ENCODE measurements at regions not wholly inside any gene's neighbourhood (a gene's known extent, or its start where the extent isn't known, plus 50 kb on each side); places are given as distances from the start of the nearest gene placed in this dataset.

DNA sequence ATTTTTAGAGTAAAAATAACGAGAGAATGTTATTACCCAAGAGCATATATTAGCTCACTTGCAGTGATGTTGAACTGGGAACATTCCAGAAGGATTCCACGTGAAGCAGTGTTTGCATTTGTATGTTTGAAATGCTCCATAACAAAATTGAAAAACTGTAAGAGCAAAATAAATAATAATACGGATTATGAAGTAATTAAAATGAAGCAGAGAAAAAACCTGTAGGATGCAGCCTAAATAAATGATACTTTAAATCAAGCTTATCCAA lies 203.3 kb downstream of the BAMBI start:
- intact Hi-C loops (cut with DNase I) = no loop called here
- no peak overlapping the region for H3K4me3 ChIP-seq
- peaks cover 0 to 11% (median 4%) of the 10 kb centered on the region in 3 donors for H3K4me1 ChIP-seq
- 65 to 78% methylated on average over 3 of the region's 3 CpGs for WGBS, 2 donors
- no peak for DNase-seq
- H3K36me3 ChIP-seq = no peaks in the 10 kb centered on the region
- H3K27me3 ChIP-seq = peaks cover 0 to 16% (median 0%) of the 10 kb centered on the region in 4 donors
- no peaks in the 10 kb centered on the region for H3K9me3 ChIP-seq
- TF ChIP-seq POLR2A (IDR thresholded peaks at IDR 0.05) = no peak
- TF ChIP-seq, protein P1, sequence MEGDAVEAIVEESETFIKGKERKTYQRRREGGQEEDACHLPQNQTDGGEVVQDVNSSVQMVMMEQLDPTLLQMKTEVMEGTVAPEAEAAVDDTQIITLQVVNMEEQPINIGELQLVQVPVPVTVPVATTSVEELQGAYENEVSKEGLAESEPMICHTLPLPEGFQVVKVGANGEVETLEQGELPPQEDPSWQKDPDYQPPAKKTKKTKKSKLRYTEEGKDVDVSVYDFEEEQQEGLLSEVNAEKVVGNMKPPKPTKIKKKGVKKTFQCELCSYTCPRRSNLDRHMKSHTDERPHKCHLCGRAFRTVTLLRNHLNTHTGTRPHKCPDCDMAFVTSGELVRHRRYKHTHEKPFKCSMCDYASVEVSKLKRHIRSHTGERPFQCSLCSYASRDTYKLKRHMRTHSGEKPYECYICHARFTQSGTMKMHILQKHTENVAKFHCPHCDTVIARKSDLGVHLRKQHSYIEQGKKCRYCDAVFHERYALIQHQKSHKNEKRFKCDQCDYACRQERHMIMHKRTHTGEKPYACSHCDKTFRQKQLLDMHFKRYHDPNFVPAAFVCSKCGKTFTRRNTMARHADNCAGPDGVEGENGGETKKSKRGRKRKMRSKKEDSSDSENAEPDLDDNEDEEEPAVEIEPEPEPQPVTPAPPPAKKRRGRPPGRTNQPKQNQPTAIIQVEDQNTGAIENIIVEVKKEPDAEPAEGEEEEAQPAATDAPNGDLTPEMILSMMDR (IDR thresholded peaks at IDR 0.05) = no peak
- H3K27ac ChIP-seq = no peak overlapping the region

DNA sequence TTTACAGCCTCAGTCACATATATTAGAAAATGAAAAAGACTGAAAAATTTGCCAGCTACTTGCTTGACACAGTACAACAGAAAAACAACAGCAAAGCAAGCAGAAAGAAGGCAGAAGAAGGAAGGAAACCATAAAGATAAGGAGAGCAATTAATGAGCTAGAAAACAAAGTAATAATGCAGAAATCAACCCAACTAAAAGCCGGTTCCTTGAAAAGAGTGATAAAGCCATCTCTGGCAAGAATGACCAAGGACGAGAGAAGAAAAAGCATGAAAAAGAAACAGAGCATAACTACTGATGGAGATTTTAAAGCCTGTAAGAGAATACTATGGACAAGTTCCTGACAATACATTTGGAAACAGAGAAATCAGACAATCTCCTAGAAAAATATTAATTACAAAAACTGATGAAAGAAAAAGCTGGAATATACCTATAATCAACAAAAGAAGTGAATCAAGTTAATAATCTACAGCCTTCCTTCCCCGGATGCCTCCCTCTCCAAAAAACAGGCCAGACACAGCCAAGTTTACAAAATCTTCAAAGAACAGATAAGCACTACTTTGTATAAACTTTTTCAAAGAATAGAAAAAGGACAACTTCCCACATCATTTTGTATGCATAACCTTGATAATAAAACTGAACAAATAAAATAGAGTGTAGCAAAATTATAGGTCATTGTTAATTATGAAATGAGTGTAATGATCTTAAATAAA lies 204.0 kb downstream of the BAMBI start:
- Histone ChIP-seq H3K36me3 (no peaks in the 10 kb centered on the region), H3K27me3 (peaks cover 0 to 14% (median 0%) of the 10 kb centered on the region in 4 donors), H3K9me3 (no peaks in the 10 kb centered on the region), H3K4me3 (no peak overlapping the region), H3K4me1 (peaks cover 0 to 16% (median 4%) of the 10 kb centered on the region in 3 donors), H3K27ac (no peak overlapping the region)
- TF ChIP-seq, protein P1 (IDR thresholded peaks at IDR 0.05) = no peak
- TF ChIP-seq POLR2A (IDR thresholded peaks at IDR 0.05) = no peak
- intact Hi-C loops (cut with DNase I) = no loop called here
- WGBS, 2 donors = 53 to 58% methylated on average over 3 of the region's 3 CpGs
- DNase-seq = no peak

DNA sequence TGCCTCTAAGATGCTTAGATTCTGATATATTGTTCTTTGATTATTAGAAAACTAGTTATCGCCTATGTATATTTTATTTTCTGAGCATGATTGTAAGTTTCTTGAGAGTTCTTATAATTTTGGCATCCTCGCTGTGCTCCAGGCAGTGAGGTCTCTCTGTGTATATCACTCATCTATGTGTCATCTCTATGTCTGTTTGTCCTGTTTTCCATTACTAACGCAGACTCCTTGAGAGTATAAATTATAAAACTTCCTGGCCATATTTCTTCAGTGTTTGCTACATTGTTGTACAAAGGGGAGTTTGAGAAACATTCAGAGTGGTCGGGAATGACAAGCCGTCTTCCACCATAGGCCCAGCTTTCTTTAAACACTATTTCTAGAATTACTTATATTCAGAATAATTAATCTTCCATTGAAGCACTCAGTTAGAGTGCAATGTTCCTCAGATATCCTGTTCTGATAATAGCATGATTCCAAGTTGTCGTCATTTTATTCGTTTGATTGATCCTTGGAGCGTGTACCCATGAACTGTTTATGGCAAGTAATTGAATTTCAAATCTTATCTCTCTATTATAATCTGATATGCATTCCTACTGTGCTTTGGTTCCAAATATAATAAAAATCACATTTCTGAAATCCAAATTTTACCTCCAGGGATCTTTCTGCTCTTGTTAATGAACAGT lies 206.6 kb downstream of the BAMBI start:
- Histone ChIP-seq H3K4me3 (no peak overlapping the region), H3K9me3 (no peaks in the 10 kb centered on the region), H3K27me3 (peaks cover 0 to 11% (median 0%) of the 10 kb centered on the region in 4 donors), H3K4me1 (peaks cover 0 to 16% (median 4%) of the 10 kb centered on the region in 3 donors), H3K27ac (no peak overlapping the region), H3K36me3 (no peaks in the 10 kb centered on the region)
- WGBS, 2 donors = 82 to 91% methylated on average over 8 of the region's 8 CpGs
- TF ChIP-seq POLR2A (IDR thresholded peaks at IDR 0.05) = no peak
- TF ChIP-seq, protein P1 (IDR thresholded peaks at IDR 0.05) = no peak
- DNase-seq = no peak
- intact Hi-C loops (cut with DNase I) = no loop called here

DNA sequence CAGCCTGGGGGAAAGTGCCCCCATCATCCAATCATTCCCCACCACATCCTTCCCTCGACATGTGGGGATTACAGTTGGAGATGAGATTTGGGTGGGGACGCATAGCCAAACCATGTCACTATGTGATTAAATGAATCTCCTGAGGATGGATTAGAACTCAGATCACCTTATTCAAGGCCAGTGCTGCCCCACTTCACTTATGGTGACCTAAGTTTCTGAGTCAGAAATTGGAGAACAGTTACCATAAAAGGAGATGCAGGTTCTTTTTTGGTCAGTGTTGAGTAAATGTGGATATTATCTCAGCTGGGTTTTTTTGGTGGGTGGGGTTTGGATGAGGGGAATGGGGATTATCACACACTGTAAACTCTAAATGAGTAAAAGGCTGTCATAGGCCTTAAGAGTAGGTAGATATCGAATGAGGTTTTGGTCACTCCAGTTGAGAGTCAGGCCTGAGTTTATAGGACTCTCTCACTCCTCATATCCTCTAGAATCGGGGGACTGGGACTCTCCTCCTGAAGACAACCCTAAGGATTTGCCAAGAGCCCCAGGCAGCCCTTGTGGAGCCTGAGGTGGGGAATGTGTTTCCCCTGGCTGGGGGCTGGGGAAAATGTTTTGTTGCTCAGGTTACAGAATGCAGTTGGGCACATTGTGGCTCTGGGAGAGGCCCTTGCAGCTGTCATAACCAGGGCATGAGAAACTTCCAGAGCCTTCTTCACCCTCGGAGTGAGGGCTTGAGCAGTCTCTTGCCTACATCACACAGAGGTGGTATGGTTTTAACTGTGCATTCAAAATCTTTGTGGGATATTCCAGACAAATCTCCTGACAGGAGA lies 213.0 kb downstream of the BAMBI start:
- intact Hi-C loops (cut with DNase I) = no loop called here
- Histone ChIP-seq H3K9me3 (no peaks in the 10 kb centered on the region), H3K36me3 (no peaks in the 10 kb centered on the region), H3K4me1 (peaks cover 0 to 17% (median 0%) of the 10 kb centered on the region in 3 donors), H3K4me3 (no peak overlapping the region), H3K27ac (no peak overlapping the region), H3K27me3 (no peaks in the 10 kb centered on the region)
- no peak for DNase-seq
- TF ChIP-seq, protein P1 (IDR thresholded peaks at IDR 0.05) = no peak
- TF ChIP-seq POLR2A (IDR thresholded peaks at IDR 0.05) = no peak
- 77 to 83% methylated on average over 5 of the region's 5 CpGs for WGBS, 2 donors

Measured in esophagus squamous epithelium (tissue), 5 donors.